Liver (tissue), 8 donors: ENCODE measurements at regions not wholly inside any gene's neighbourhood (a gene's known extent, or its start where the extent isn't known, plus 50 kb on each side); places are given as distances from the start of the nearest gene placed in this dataset.

Source experiments
- DNase-seq: peaks from one replicate; pipeline ENCODE4 v3.0.0-alpha.2; 2017; ENCODE audit warnings: low spot score
- H3K27ac ChIP-seq, 2 donors: one replicate each; pipeline ENCODE4 v1.7.0; 2013; ENCODE audit warnings: inconsistent platforms in 2 of 2, low read length in 2 of 2, control low read depth in 1 of 2, low read depth in 1 of 2, mild to moderate bottlenecking in 1 of 2
- H3K27me3 ChIP-seq, 4 donors: one replicate each; pipeline versions ENCODE4 v1.6.1 to v1.7.0; 2013; ENCODE audit warnings: low read length in 3 of 4, inconsistent platforms in 1 of 4, mild to moderate bottlenecking in 1 of 4, moderate library complexity in 1 of 4; ENCODE audit not compliant: control insufficient read depth in 4 of 4, insufficient read depth in 4 of 4
- H3K36me3 ChIP-seq, 4 donors: one replicate each; pipeline versions ENCODE4 v1.6.1 to v1.7.0; 2013; ENCODE audit warnings: low read length in 3 of 4, mild to moderate bottlenecking in 3 of 4, low read depth in 1 of 4, moderate library complexity in 1 of 4; ENCODE audit not compliant: control insufficient read depth in 4 of 4, insufficient read depth in 3 of 4
- H3K4me1 ChIP-seq, 4 donors: one replicate each; pipeline versions ENCODE4 v1.6.1 to v1.7.0; 2013; ENCODE audit warnings: low read length in 3 of 4, mild to moderate bottlenecking in 3 of 4, moderate library complexity in 1 of 4; ENCODE audit not compliant: control insufficient read depth in 4 of 4, insufficient read depth in 4 of 4
- H3K4me3 ChIP-seq, 3 donors: one replicate each; pipeline versions ENCODE4 v1.6.1 to v1.7.0; 2013; ENCODE audit warnings: low read length in 3 of 3, control low read depth in 1 of 3, low read depth in 1 of 3, mild to moderate bottlenecking in 1 of 3
- H3K9ac ChIP-seq, 2 donors: one replicate each; pipeline ENCODE4 v1.7.0; 2013; ENCODE audit warnings: low read length in 2 of 2, mild to moderate bottlenecking in 2 of 2, moderate library complexity in 2 of 2, control low read depth in 1 of 2, low read depth in 1 of 2
- H3K9me3 ChIP-seq, 4 donors: one replicate each; pipeline versions ENCODE4 v1.6.1 to v1.7.0; 2013; ENCODE audit warnings: low read length in 3 of 4; ENCODE audit not compliant: control insufficient read depth in 4 of 4
- ATF3 ChIP-seq: IDR thresholded peaks from 2 replicates; pipeline ENCODE4 v1.6.1; 2016; ENCODE audit warnings: antibody characterized with exemption
- CTCF ChIP-seq: fragments of 150-350 bp; IDR thresholded peaks from 2 replicates; pipeline ENCODE4 v1.5.1; 2017; ENCODE audit warnings: improper control_type of control experiment, low read depth, low read length; ENCODE audit not compliant: missing input control
- FOXA2 ChIP-seq: IDR thresholded peaks from 2 replicates; pipeline ENCODE4 v1.6.1; 2016; ENCODE audit warnings: antibody characterized with exemption
- GABPA ChIP-seq, 2 donors: IDR thresholded peaks in 1 of 2; conservative IDR thresholded peaks in 1 of 2; 2 replicates each; pipeline ENCODE4 v1.6.1; 2016; ENCODE audit warnings: antibody characterized with exemption in 2 of 2, mild to moderate bottlenecking in 1 of 2, moderate library complexity in 1 of 2
- HNF4A ChIP-seq, 2 donors: conservative IDR thresholded peaks; 2 replicates each; pipeline ENCODE4 v1.6.1; 2016; ENCODE audit warnings: antibody characterized with exemption in 2 of 2, mild to moderate bottlenecking in 2 of 2
- HNF4G ChIP-seq: IDR thresholded peaks from 2 replicates; pipeline ENCODE4 v1.6.1; 2016; ENCODE audit warnings: antibody characterized with exemption
- NR2F2 ChIP-seq: IDR thresholded peaks from 2 replicates; pipeline ENCODE4 v1.6.1; 2016; ENCODE audit warnings: antibody characterized with exemption
- RAD21 ChIP-seq, 2 donors: IDR thresholded peaks; 2 replicates each; pipeline ENCODE4 v1.6.1; 2016; ENCODE audit warnings: antibody characterized with exemption in 2 of 2, mild to moderate bottlenecking in 2 of 2
- RXRA ChIP-seq, 2 donors: IDR thresholded peaks; 2 replicates each; pipeline ENCODE4 v1.6.1; 2017 to 2018; ENCODE audit warnings: antibody characterized with exemption in 2 of 2, mild to moderate bottlenecking in 1 of 2
- SP1 ChIP-seq: IDR thresholded peaks from 2 replicates; pipeline ENCODE4 v1.6.1; 2018; ENCODE audit warnings: antibody characterized with exemption, mild to moderate bottlenecking
- TAF1 ChIP-seq: conservative IDR thresholded peaks from 2 replicates; pipeline ENCODE4 v1.6.1; 2016; ENCODE audit warnings: antibody characterized with exemption, mild to moderate bottlenecking
- YY1 ChIP-seq: IDR thresholded peaks from 2 replicates; pipeline ENCODE4 v1.6.1; 2016; ENCODE audit warnings: antibody characterized with exemption, mild to moderate bottlenecking
- WGBS: extraction: QIAGEN DNeasy Blood & Tissue Kit; methylation state at CpG from one replicate; pipeline ENCODE4 v1.1.7; 2013; 5-methylcytosine and 5-hydroxymethylcytosine counted together
- TF ChIP-seq, protein P1 (sequence below): IDR thresholded peaks from 2 replicates; pipeline ENCODE4 v1.6.1; 2016; ENCODE audit warnings: antibody characterized with exemption, mild to moderate bottlenecking
- donor health status: healthy.
- donor health status: healthy.
- donor health status: healthy.
- donor health status: healthy.
- donor health status: healthy.

DNA sequence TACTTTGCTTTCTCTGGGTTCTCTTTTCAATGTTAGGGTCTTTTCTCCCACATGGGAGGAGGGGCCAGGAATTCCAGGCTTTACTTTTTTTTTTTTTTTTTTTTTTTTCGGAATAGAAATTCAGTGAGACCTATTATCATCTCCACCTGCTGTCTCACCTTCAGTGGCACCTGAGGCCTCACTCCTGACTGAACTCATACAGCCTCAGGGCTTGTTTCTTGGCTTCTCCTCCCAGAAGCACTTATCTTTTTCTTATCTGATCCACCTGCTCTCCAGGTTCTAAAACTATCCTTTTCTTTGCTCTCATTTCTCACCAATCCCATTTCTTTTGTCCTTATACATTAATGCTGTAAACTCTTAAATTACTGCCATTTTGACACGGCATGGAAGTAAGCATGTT lies 117.3 kb upstream of the PPP3CA start (continued):
- TF ChIP-seq, protein P1, sequence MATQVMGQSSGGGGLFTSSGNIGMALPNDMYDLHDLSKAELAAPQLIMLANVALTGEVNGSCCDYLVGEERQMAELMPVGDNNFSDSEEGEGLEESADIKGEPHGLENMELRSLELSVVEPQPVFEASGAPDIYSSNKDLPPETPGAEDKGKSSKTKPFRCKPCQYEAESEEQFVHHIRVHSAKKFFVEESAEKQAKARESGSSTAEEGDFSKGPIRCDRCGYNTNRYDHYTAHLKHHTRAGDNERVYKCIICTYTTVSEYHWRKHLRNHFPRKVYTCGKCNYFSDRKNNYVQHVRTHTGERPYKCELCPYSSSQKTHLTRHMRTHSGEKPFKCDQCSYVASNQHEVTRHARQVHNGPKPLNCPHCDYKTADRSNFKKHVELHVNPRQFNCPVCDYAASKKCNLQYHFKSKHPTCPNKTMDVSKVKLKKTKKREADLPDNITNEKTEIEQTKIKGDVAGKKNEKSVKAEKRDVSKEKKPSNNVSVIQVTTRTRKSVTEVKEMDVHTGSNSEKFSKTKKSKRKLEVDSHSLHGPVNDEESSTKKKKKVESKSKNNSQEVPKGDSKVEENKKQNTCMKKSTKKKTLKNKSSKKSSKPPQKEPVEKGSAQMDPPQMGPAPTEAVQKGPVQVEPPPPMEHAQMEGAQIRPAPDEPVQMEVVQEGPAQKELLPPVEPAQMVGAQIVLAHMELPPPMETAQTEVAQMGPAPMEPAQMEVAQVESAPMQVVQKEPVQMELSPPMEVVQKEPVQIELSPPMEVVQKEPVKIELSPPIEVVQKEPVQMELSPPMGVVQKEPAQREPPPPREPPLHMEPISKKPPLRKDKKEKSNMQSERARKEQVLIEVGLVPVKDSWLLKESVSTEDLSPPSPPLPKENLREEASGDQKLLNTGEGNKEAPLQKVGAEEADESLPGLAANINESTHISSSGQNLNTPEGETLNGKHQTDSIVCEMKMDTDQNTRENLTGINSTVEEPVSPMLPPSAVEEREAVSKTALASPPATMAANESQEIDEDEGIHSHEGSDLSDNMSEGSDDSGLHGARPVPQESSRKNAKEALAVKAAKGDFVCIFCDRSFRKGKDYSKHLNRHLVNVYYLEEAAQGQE: no peak
- TF ChIP-seq SP1: no peak
- TF ChIP-seq FOXA2: no peak

DNA sequence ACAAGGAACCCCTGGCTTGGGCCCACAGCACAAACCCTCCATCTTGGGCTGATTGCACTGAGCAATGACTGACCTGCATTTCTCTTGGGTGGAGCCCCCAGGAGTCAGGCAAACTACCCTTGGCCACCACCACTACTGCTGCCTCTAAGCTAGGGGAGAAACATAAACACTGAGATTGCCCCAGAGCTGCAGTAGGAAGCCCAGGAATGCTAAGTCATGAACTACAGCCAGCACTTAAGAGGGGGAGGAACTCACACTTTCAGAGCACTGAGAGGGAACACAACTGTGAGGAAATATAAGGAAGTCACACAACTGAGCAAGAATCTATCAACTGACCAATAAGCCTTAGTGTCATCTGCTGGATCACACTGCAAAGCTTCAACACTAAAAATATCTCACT lies 111.6 kb upstream of the PPP3CA start:
- Histone ChIP-seq H3K27me3 (no peaks in the 10 kb centered on the region), H3K27ac (no peak overlapping the region), H3K4me1 (no peaks in the 10 kb centered on the region), H3K9me3 (peaks cover 0 to 2% (median 0%) of the 10 kb centered on the region in 4 donors), H3K36me3 (no peaks in the 10 kb centered on the region), H3K4me3 (no peak overlapping the region), H3K9ac (no peak overlapping the region)
- TF ChIP-seq HNF4G: no peak
- no peak for DNase-seq

GRCh38 chr4:101458473-101458872 lies 111.1 kb upstream of the PPP3CA start:
- DNase-seq: no peak
- Histone ChIP-seq H3K36me3 (no peaks in the 10 kb centered on the region), H3K4me1 (no peaks in the 10 kb centered on the region), H3K9me3 (peaks cover 0 to 2% (median 0%) of the 10 kb centered on the region in 4 donors), H3K4me3 (no peak overlapping the region), H3K27me3 (no peaks in the 10 kb centered on the region), H3K9ac (no peak overlapping the region), H3K27ac (no peak overlapping the region)
- TF ChIP-seq HNF4A (conservative IDR thresholded peaks at IDR 0.05) (no peak), NR2F2 (no peak), SP1 (no peak), GABPA (IDR thresholded peaks at IDR 0.05 in 1 of 2, conservative IDR thresholded peaks at IDR 0.05 in 1 of 2) (no peak), ATF3 (no peak), CTCF (no peak), RXRA (IDR thresholded peaks at IDR 0.05) (no peak), YY1 (no peak), RAD21 (IDR thresholded peaks at IDR 0.05) (no peak), HNF4G (no peak), TAF1 (no peak)
- TF ChIP-seq, protein P1: no peak
- WGBS: 83% methylated on average over 5 of the region's 5 CpGs
